ENCODE measurements at regions not wholly inside any gene's neighbourhood (a gene's known extent, or its start where the extent isn't known, plus 50 kb on each side); places are given as distances from the start of the nearest gene placed in this dataset.

- Histone ChIP-seq H3K4me1 (no peaks in the 10 kb centered on the region), H3K9me3 (no peaks in the 10 kb centered on the region), H3K4me3 (no peak overlapping the region), H3K27ac (no peak overlapping the region), H3K27me3 (no peaks in the 10 kb centered on the region), H3K36me3 (ENCODE audit: low read depth, missing control alignments) (no peaks in the 10 kb centered on the region)
- no peak for DNase-seq
- intact Hi-C loops (cut with DNase I; ENCODE audit: low total_unique reads): no loop called here
- WGBS, 2 donors: 90 to 92% methylated on average over 3 of the region's 3 CpGs
- TF ChIP-seq CTCF (IDR thresholded peaks at IDR 0.05): no peak
- TF ChIP-seq POLR2A (IDR thresholded peaks at IDR 0.05): no peak
These were observed 150.9 kb upstream of the DSCAM start for GRCh38 chr21:40997831-40998230.

DNA sequence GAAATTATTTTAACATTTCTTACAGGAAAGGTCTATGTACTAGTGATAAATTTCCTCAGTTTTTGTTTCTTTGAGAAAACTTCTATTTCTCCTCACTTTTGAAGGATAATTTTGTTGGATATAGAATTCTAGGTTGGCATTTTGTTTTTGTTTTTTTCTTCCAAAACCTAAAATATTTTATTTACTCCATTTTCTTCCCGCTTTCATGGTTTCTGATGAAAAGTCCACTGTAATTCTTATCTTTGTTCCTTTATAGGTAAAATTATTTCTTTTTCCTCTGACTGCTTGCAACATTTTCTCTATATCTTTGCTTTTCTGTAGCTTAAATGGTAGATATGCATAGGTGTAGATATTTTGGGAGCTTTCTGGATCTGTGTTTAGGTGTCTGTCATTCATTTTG is 153.9 kb upstream of the DSCAM start:
- Histone ChIP-seq H3K27ac (no peak overlapping the region), H3K4me3 (no peak overlapping the region), H3K27me3 (no peaks in the 10 kb centered on the region), H3K4me1 (no peaks in the 10 kb centered on the region), H3K9me3 (no peaks in the 10 kb centered on the region), H3K36me3 (ENCODE audit: low read depth, missing control alignments) (no peaks in the 10 kb centered on the region)
- no peak for TF ChIP-seq CTCF (IDR thresholded peaks at IDR 0.05)
- TF ChIP-seq POLR2A (IDR thresholded peaks at IDR 0.05): no peak
- 93 to 96% methylated on average over 1 of the region's 1 CpG for WGBS, 2 donors
- intact Hi-C loops (cut with DNase I; ENCODE audit: low total_unique reads): no loop called here
- DNase-seq: no peak

DNA sequence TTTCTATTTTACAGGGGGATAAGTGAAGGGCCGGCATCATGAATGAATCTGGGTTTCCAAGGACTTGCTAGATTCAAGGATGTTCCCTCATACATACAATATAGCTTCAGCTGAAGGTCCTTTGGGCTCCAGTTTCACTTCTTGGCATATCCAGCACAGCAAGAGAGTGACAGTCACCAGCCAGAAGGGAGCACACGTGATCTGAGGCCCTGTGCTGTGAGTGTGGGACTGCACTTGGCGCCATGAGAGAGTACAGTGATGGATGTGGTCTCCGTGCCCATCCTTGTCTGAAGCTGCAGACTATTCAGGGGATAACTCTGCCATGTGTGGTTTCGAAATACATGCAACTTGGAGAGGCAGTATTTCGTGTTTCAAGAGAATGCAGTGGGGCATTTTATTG is 159.7 kb upstream of the DSCAM start:
- Histone ChIP-seq H3K4me1 (no peaks in the 10 kb centered on the region), H3K27ac (no peak overlapping the region), H3K9me3 (no peaks in the 10 kb centered on the region), H3K27me3 (no peaks in the 10 kb centered on the region), H3K36me3 (ENCODE audit: low read depth, missing control alignments) (no peaks in the 10 kb centered on the region), H3K4me3 (no peak overlapping the region)
- DNase-seq: no peak
- intact Hi-C loops (cut with DNase I; ENCODE audit: low total_unique reads): no loop called here
- TF ChIP-seq CTCF (IDR thresholded peaks at IDR 0.05) (no peak), POLR2A (IDR thresholded peaks at IDR 0.05) (no peak)
- 77 to 88% methylated on average over 6 of the region's 6 CpGs for WGBS, 2 donors

GRCh38 chr21:41008351-41008750 is 159.6 kb upstream of the BACE2 start:
- Histone ChIP-seq H3K4me3 (no peak overlapping the region), H3K9me3 (no peaks in the 10 kb centered on the region), H3K4me1 (no peaks in the 10 kb centered on the region), H3K27ac (no peak overlapping the region), H3K36me3 (ENCODE audit: low read depth, missing control alignments) (no peaks in the 10 kb centered on the region), H3K27me3 (no peaks in the 10 kb centered on the region)
- no peak for DNase-seq
- intact Hi-C loops (cut with DNase I; ENCODE audit: low total_unique reads): no loop called here
- TF ChIP-seq POLR2A (IDR thresholded peaks at IDR 0.05): no peak
- TF ChIP-seq CTCF (IDR thresholded peaks at IDR 0.05): no peak
- WGBS, 2 donors: 86 to 89% methylated on average over 6 of the region's 6 CpGs

GRCh38 chr21:41008974-41009373 is 159.0 kb upstream of the BACE2 start:
- no peaks in the 10 kb centered on the region for H3K27me3 ChIP-seq
- no peak for TF ChIP-seq CTCF (IDR thresholded peaks at IDR 0.05)
- TF ChIP-seq POLR2A (IDR thresholded peaks at IDR 0.05): no peak
- intact Hi-C loops (cut with DNase I; ENCODE audit: low total_unique reads): no loop called here
- WGBS, 2 donors: 74 to 84% methylated on average over 9 of the region's 9 CpGs
- no peak overlapping the region for H3K4me3 ChIP-seq
- no peak for DNase-seq
- H3K36me3 ChIP-seq (ENCODE audit: low read depth, missing control alignments): no peaks in the 10 kb centered on the region
- no peak overlapping the region for H3K27ac ChIP-seq
- H3K4me1 ChIP-seq: no peaks in the 10 kb centered on the region
- H3K9me3 ChIP-seq: no peaks in the 10 kb centered on the region

Measured in testis (tissue), 2 donors.